ENCODE measurements at regions not wholly inside any gene's neighbourhood (a gene's known extent, or its start where the extent isn't known, plus 50 kb on each side); places are given as distances from the start of the nearest gene placed in this dataset.

GRCh38 chr11:26229981-26230380 lies 101.9 kb upstream of the ANO3 start:
- TF ChIP-seq, protein P1, sequence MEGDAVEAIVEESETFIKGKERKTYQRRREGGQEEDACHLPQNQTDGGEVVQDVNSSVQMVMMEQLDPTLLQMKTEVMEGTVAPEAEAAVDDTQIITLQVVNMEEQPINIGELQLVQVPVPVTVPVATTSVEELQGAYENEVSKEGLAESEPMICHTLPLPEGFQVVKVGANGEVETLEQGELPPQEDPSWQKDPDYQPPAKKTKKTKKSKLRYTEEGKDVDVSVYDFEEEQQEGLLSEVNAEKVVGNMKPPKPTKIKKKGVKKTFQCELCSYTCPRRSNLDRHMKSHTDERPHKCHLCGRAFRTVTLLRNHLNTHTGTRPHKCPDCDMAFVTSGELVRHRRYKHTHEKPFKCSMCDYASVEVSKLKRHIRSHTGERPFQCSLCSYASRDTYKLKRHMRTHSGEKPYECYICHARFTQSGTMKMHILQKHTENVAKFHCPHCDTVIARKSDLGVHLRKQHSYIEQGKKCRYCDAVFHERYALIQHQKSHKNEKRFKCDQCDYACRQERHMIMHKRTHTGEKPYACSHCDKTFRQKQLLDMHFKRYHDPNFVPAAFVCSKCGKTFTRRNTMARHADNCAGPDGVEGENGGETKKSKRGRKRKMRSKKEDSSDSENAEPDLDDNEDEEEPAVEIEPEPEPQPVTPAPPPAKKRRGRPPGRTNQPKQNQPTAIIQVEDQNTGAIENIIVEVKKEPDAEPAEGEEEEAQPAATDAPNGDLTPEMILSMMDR (IDR thresholded peaks at IDR 0.05; ENCODE audit: low read length): no peak
- no peak for TF ChIP-seq EZH2 (IDR thresholded peaks at IDR 0.05; ENCODE audit: borderline replicate concordance, low read length)
